Colon (tissue), 2 donors: ENCODE measurements at regions not wholly inside any gene's neighbourhood (a gene's known extent, or its start where the extent isn't known, plus 50 kb on each side); places are given as distances from the start of the nearest gene placed in this dataset.

ENCODE experiments used
- FAIRE-seq: peaks from 2 replicates; lab custom pipeline; 2012; peaks lifted over from hg19 to GRCh38; lab: Jason Lieb, UNC
- donor health status: control.
- donor health status: control.

- no peak for FAIRE-seq
Observed at GRCh38 chr7:25815711-25816110, 336.3 kb upstream of the NFE2L3 start.

- no peak for FAIRE-seq
Observed at GRCh38 chr7:25820432-25821040, 331.5 kb upstream of the NFE2L3 start.

- FAIRE-seq: no peak
Observed at GRCh38 chr7:25821225-25821624, 330.8 kb upstream of the NFE2L3 start.

- no peak for FAIRE-seq
Observed at GRCh38 chr7:25822823-25823222, 329.2 kb upstream of the NFE2L3 start.

- no peak for FAIRE-seq
Observed at GRCh38 chr7:25823571-25823970, 328.4 kb upstream of the NFE2L3 start.

GRCh38 chr7:25828468-25828867, 323.5 kb upstream of the NFE2L3 start:
- FAIRE-seq: no peak

GRCh38 chr7:25829663-25830062, 322.3 kb upstream of the NFE2L3 start:
- FAIRE-seq: no peak

- no peak for FAIRE-seq
Observed at GRCh38 chr7:25830215-25830614, 321.8 kb upstream of the NFE2L3 start.

DNA sequence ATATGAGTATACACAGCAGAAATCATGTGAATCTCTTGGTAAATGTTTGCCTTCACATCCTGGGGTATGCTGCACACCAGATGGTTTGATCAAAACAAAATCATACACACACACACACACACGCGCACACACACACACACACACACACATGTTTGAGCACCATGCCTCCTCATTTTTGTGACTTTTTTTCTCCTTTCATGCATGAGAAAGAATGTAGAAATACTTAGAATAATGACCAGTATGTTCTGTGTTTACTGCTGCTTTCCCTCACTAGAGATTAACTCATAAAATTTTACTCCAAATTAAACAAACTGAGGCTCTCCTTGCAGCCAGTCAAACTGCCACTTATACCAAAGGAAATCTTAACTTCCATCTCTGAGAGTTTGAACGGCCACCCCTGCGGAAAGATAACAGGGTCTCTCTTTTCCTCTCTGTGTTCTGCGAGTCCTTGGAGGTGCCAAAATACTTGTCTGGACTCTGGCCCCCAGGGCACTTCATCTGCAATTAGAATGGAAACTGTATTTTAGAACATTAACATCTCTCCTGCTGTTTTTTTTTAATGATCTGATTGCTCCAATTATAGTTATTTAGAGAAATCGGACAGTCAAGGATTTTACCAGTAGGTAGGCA, 320.8 kb upstream of the NFE2L3 start:
- no peak for FAIRE-seq

GRCh38 chr7:25831831-25832411, 320.1 kb upstream of the NFE2L3 start:
- no peak for FAIRE-seq

DNA sequence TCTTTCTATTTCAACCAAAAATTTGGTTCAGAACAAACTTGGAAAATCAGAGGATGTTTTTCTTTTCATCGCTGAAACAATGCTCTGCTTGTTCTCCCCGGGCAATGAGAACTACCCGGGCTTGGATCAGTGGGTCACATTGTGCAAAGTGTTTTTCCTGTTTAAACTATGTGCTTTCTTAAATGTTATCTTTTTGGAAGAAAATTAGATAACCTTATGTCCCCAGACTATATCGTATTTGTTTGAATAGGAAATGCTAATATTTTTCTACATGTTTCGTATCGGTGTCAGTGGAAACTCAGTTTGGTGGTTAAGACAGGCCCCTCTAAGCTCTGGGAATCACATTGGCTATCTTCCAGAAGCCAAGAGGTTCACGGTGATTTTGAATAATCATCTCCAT, 319.5 kb upstream of the NFE2L3 start:
- FAIRE-seq: no peak

DNA sequence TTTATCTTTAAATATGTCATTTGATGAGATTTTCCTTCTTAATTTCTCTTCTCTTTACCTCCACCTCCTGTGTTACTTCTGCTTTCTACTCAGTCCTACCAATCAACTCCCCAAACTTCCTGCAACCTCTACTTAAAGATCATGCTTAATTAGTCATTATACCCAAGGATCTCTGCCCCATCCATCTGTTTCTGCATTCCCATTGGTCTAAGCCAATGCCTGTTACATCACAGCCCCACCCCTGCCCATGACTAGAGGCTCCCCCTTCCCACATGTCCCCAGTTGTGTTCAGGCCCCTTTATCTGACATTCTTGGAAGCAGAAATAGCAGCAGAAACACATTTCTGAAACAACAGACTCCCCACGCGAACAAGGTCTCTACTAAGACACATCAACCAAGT, 319.1 kb upstream of the NFE2L3 start:
- no peak for FAIRE-seq

- no peak for FAIRE-seq
Observed at GRCh38 chr7:25834050-25834449, 317.9 kb upstream of the NFE2L3 start.

DNA sequence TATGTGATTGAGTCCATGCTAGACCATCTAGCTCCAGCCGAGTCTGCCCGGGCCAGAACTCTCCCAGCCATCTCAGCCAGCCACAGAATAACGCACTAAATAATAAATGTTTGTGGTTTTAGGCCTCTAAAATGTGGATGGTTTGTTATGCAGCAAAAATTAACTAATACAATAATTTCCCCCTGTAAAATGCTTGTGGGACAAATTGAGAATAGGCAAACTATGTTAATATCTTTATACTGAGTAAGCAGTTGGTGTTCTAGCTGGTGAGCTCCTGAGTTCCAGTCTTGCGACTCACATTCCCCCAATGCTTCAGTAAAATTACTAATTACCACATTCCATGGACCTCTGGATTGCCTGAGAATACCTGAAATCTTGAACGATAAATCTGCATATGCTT, 316.8 kb upstream of the NFE2L3 start:
- FAIRE-seq: no peak

DNA sequence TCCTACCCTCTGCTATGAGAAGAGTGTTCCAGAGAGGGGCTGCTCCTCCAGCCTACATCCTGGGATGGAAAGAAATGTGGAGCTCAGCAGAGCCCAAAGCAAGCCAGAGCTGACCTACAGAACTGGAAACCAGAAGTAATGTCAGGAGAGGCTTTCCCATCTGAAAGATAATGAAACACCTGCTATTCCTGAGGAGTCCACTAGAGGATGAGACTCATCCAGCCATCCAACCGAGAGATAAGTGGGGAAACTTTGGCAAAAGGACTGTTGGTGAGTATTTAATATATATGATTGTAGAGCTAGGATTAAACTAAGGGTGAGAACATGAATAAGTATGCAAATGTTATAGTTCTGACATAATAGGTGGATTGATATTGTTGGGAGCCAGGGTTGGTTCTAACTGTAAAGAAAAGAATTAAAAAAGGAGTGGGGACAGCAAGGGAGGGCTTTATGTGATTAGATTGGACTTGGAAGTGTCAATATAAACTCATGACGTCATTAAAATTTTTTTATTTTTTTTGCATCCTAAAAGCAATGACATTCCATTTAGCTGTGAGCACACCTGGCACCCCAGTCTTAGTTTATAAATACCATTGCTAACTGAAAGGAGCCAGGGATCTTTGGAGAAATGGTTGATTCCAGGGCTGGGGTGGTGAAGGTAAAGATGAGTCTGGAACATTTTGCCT, 312.8 kb upstream of the NFE2L3 start:
- no peak for FAIRE-seq

- no peak for FAIRE-seq
Observed at GRCh38 chr7:25840209-25840792, 311.7 kb upstream of the NFE2L3 start.

DNA sequence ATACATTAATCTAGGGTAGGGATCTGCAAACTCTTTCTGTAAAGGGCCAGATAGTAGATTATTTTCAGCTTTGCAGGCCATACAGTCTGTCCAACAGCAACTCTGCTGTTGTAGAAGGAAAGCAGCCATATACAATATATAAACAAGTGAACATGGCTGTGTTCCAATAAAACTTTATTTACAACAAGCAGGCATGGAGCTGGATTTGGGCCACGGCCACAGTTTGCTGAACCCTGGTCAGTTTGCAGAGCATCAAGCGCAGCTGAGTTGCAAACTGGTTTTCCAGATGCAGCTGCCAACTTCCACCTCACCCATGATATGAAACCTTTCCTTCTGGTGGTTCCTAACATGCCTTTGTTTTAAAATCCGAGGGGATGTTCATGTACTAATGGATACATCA, 310.4 kb upstream of the NFE2L3 start:
- no peak for FAIRE-seq

DNA sequence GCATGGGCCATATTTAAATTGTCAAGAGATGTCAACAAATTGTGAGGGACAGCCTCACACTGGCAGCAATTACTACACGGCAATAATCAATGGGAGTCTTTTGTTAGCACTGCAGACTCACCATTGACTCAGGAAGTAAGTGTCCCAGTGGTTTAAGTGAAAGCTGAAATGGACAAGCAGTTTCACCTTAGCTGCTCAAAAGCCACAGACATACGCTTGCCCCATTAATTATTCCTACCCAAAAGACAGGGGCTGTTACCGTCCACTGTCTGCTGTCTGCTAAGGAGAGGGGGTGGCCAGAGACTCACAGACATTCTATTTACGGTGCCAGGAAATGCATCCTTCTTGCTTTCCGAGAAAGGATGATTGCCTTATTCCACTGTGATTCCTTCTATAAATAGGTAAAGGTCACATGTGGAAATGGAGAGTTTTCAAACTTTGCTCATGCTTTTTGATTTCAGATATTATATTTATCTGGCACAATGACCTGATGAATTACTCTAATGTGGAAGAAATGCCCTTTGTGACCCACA, 309.7 kb upstream of the NFE2L3 start:
- FAIRE-seq: no peak

GRCh38 chr7:25843467-25843866, 308.5 kb upstream of the NFE2L3 start:
- no peak for FAIRE-seq

- no peak for FAIRE-seq
Observed at GRCh38 chr7:25844102-25844870, 307.7 kb upstream of the NFE2L3 start.

- no peak for FAIRE-seq
Observed at GRCh38 chr7:25845464-25845863, 306.5 kb upstream of the NFE2L3 start.

DNA sequence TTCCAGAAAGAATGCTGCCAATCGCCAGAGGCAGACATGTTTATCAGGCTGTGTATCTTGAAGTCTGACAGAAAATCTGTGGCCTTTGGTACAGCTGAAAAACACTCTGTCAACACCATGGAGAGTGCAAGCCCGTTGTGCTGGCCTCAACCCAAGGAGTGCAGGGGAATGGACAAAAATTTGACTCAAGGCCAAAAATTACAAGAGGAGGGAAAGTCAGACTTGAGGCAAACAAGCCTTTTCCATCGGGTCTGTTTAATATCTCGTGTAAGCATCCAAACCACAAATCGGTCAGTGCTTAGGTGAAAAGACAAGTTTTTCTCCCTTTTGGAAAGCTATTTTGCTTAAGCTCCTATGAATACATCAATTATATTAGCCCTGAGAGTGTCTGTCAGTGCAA, 305.3 kb upstream of the NFE2L3 start:
- no peak for FAIRE-seq
